ENCODE measurements at regions not wholly inside any gene's neighbourhood (a gene's known extent, or its start where the extent isn't known, plus 50 kb on each side); places are given as distances from the start of the nearest gene placed in this dataset.

DNA sequence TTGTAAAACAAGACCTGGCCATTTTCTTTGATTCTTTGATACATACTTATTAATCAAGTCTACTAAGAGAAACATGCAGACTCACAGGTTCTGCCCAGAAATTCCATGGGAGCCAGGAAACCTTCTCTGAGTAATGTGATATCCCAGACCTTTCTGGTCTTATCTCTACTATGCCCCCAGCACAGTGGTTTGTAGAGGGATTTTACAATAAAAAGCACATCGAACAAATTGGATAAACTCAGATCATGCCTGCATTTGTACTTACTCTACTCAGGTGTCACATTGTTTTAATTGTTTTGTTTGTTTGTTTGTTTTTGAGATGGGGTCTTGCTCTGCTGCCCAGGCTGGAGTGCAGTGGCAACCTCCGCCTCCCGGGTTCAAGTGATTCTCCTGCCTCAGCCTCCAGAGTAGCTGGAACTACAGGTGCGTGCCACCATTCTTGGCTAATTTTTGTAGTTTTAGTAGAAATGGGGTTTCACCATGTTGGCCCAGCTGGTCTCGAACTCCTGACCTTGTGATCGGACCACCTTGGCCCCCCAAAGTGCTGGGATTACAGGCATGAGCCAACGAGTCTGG is 179.5 kb downstream of the ZNF608 start:
- Histone ChIP-seq H3K36me3 (ENCODE audit: control insufficient read depth in 2 of 2, extremely low read depth in 1 of 2, insufficient read depth in 2 of 2, low read length in 2 of 2) (no peaks in the 10 kb centered on the region), H3K4me3 (replicated peaks in 1 of 3; ENCODE audit: insufficient read depth in 1 of 3, low read depth in 1 of 3, low read length in 3 of 3) (no peak overlapping the region), H4K20me1 (replicated peaks; ENCODE audit: control insufficient read depth, extremely low read depth, insufficient read depth, low read length) (no peaks in the 10 kb centered on the region), H2AFZ (ENCODE audit: low read depth, low read length) (no peak overlapping the region), H3K79me2 (ENCODE audit: control insufficient read depth, insufficient read depth, low read length) (no peaks in the 10 kb centered on the region), H3K9ac (replicated peaks; ENCODE audit: extremely low read depth, insufficient read depth, low read length) (no peak overlapping the region), H3K9me3 (replicated peaks; ENCODE audit: control insufficient read depth, insufficient read depth, low read length) (no peaks in the 10 kb centered on the region), H3K9me1 (replicated peaks; ENCODE audit: control insufficient read depth, extremely low read depth, insufficient read depth, low read length) (no peaks in the 10 kb centered on the region), H3K27me3 (ENCODE audit: control insufficient read depth in 2 of 2, insufficient read depth in 2 of 2, low read length in 2 of 2) (no peaks in the 10 kb centered on the region), H3K27ac (ENCODE audit: insufficient read depth, low read depth, low read length) (no peak overlapping the region), H3K4me1 (ENCODE audit: control insufficient read depth, extremely low read depth, insufficient read depth, low read length) (no peaks in the 10 kb centered on the region), H3K4me2 (ENCODE audit: insufficient read depth, low read length) (no peak overlapping the region)
- FAIRE-seq (no peak), DNase-seq (ENCODE audit: low read depth, low spot score) (no peak)
- intact Hi-C loops (cut with micrococcal nuclease), result no loop called here
- ChIA-PET POLR2A (no interaction called here), CTCF (no interaction called here)
- no TSS peak for BruUV-seq (replicated peaks)
- dilution Hi-C loops (cut with MboI; ENCODE audit: extremely low pct_ligation_motif_present, low sequenced_read_pairs), result no loop called here
- TF ChIP-seq, protein P1, sequence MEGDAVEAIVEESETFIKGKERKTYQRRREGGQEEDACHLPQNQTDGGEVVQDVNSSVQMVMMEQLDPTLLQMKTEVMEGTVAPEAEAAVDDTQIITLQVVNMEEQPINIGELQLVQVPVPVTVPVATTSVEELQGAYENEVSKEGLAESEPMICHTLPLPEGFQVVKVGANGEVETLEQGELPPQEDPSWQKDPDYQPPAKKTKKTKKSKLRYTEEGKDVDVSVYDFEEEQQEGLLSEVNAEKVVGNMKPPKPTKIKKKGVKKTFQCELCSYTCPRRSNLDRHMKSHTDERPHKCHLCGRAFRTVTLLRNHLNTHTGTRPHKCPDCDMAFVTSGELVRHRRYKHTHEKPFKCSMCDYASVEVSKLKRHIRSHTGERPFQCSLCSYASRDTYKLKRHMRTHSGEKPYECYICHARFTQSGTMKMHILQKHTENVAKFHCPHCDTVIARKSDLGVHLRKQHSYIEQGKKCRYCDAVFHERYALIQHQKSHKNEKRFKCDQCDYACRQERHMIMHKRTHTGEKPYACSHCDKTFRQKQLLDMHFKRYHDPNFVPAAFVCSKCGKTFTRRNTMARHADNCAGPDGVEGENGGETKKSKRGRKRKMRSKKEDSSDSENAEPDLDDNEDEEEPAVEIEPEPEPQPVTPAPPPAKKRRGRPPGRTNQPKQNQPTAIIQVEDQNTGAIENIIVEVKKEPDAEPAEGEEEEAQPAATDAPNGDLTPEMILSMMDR (IDR thresholded peaks at IDR 0.05; ENCODE audit: extremely low read depth in 1 of 2, insufficient read depth in 1 of 2, low read depth in 1 of 2, low read length in 2 of 2), result no peak
- TF ChIP-seq GATA2 (IDR thresholded peaks at IDR 0.05; ENCODE audit: insufficient read depth, insufficient read length, low read depth, low read length) (no peak), JUN (IDR thresholded peaks at IDR 0.05; ENCODE audit: borderline replicate concordance, insufficient read depth, insufficient read length, low read depth) (no peak)

- H3K9me3 ChIP-seq (replicated peaks; ENCODE audit: control insufficient read depth, insufficient read depth, low read length), result no peaks in the 10 kb centered on the region
- ChIA-PET CTCF (no interaction called here), POLR2A (no interaction called here)
- H2AFZ ChIP-seq (ENCODE audit: low read depth, low read length), result no peak overlapping the region
- intact Hi-C loops (cut with micrococcal nuclease) (no loop called here), dilution Hi-C loops (cut with MboI; ENCODE audit: extremely low pct_ligation_motif_present, low sequenced_read_pairs) (no loop called here)
- H3K36me3 ChIP-seq (ENCODE audit: control insufficient read depth in 2 of 2, extremely low read depth in 1 of 2, insufficient read depth in 2 of 2, low read length in 2 of 2), result no peaks in the 10 kb centered on the region
- no peaks in the 10 kb centered on the region for H3K4me1 ChIP-seq (ENCODE audit: control insufficient read depth, extremely low read depth, insufficient read depth, low read length)
- no peaks in the 10 kb centered on the region for H4K20me1 ChIP-seq (replicated peaks; ENCODE audit: control insufficient read depth, extremely low read depth, insufficient read depth, low read length)
- no peak overlapping the region for H3K4me2 ChIP-seq (ENCODE audit: insufficient read depth, low read length)
- no peaks in the 10 kb centered on the region for H3K9me1 ChIP-seq (replicated peaks; ENCODE audit: control insufficient read depth, extremely low read depth, insufficient read depth, low read length)
- TF ChIP-seq POLR2A (IDR thresholded peaks at IDR 0.05; ENCODE audit: low read depth, low read length) (no peak), MAX (IDR thresholded peaks at IDR 0.05; ENCODE audit: insufficient read depth, insufficient read length) (no peak), JUN (IDR thresholded peaks at IDR 0.05; ENCODE audit: borderline replicate concordance, insufficient read depth, insufficient read length, low read depth) (no peak), MYC (IDR thresholded peaks at IDR 0.05; ENCODE audit: low read depth, low read length) (no peak), FOS (IDR thresholded peaks at IDR 0.05; ENCODE audit: borderline replicate concordance, insufficient read depth, low read length) (no peak), POLR2AphosphoS5 (IDR thresholded peaks at IDR 0.05; ENCODE audit: insufficient read depth, low read depth, low read length) (no peak), GATA2 (IDR thresholded peaks at IDR 0.05; ENCODE audit: insufficient read depth, insufficient read length, low read depth, low read length) (no peak), EZH2 (IDR thresholded peaks at IDR 0.05; ENCODE audit: borderline replicate concordance, low read depth, low read length, severe bottlenecking) (no peak)
- TF ChIP-seq, protein P1 (IDR thresholded peaks at IDR 0.05; ENCODE audit: extremely low read depth in 1 of 2, insufficient read depth in 1 of 2, low read depth in 1 of 2, low read length in 2 of 2), result no peak
- no peak overlapping the region for H3K4me3 ChIP-seq (replicated peaks in 1 of 3; ENCODE audit: insufficient read depth in 1 of 3, low read depth in 1 of 3, low read length in 3 of 3)
- H3K79me2 ChIP-seq (ENCODE audit: control insufficient read depth, insufficient read depth, low read length), result no peaks in the 10 kb centered on the region
- H3K27ac ChIP-seq (ENCODE audit: insufficient read depth, low read depth, low read length), result no peak overlapping the region
- no TSS peak for BruUV-seq (replicated peaks)
- no peak overlapping the region for H3K9ac ChIP-seq (replicated peaks; ENCODE audit: extremely low read depth, insufficient read depth, low read length)
- DNase-seq (ENCODE audit: low read depth, low spot score), result no peak
- no peak for FAIRE-seq
- H3K27me3 ChIP-seq (ENCODE audit: control insufficient read depth in 2 of 2, insufficient read depth in 2 of 2, low read length in 2 of 2), result no peaks in the 10 kb centered on the region
These were observed 185.0 kb downstream of the ZNF608 start for GRCh38 chr5:124561451-124561850.

Measured in endothelial cell of umbilical vein (primary cell).